Left lung (tissue), 4 donors: ENCODE measurements at regions not wholly inside any gene's neighbourhood (a gene's known extent, or its start where the extent isn't known, plus 50 kb on each side); places are given as distances from the start of the nearest gene placed in this dataset.

Experiments
- ATAC-seq: fragments of 200-7000 bp; cut with Tn5 transposase; one replicate; pipeline ENCODE4 v1.9.1; 2020; ENCODE audit warnings: moderate library complexity
- DNase-seq, 4 donors: peaks; one replicate each; pipeline ENCODE4 v3.0.0-alpha.2; 2013 to 2020
- H3K27ac ChIP-seq, 2 donors: fragments of 200-600 bp; sonication (generic) in 1 of 2; one replicate each; pipeline versions ENCODE4 v1.5.0 to v1.8.0; 2020 to 2021
- H3K27me3 ChIP-seq, 2 donors: fragments of 200-600 bp; sonication (generic) in 1 of 2; one replicate each; pipeline versions ENCODE4 v1.5.0 to v1.8.0; 2020 to 2021
- H3K36me3 ChIP-seq, 2 donors: fragments of 200-600 bp; sonication (generic) in 1 of 2; one replicate each; pipeline versions ENCODE4 v1.5.0 to v1.8.0; 2020 to 2021
- H3K4me1 ChIP-seq, 2 donors: fragments of 200-600 bp; one replicate each; pipeline ENCODE4 v1.8.0; 2021
- H3K4me3 ChIP-seq, 2 donors: fragments of 200-600 bp; sonication (generic) in 1 of 2; one replicate each; pipeline versions ENCODE4 v1.5.0 to v1.8.0; 2020 to 2021; ENCODE audit warnings: mild to moderate bottlenecking in 1 of 2
- H3K9me3 ChIP-seq, 2 donors: fragments of 200-600 bp; sonication (generic) in 1 of 2; one replicate each; pipeline versions ENCODE4 v1.5.0 to v1.8.0; 2020 to 2021
- intact Hi-C, 2 donors: fragments of 100-400 bp; cut with DNase I; formaldehyde crosslinking; loops; one replicate each; pipeline versions ENCODE4 v1.11.2 to v1.14.2; 2022
- TF ChIP-seq, protein P1 (sequence below), 2 donors: fragments of 200-600 bp; sonication (generic) in 1 of 2; IDR thresholded peaks; one replicate each; pipeline versions ENCODE4 v1.5.0 to v1.8.0; 2021; ENCODE audit warnings: antibody characterized with exemption in 2 of 2
- donor health status: DM: no; HTN: yes; CAD: no.
- donor health status: DM: no; HTN: no; CAD: no.

DNA sequence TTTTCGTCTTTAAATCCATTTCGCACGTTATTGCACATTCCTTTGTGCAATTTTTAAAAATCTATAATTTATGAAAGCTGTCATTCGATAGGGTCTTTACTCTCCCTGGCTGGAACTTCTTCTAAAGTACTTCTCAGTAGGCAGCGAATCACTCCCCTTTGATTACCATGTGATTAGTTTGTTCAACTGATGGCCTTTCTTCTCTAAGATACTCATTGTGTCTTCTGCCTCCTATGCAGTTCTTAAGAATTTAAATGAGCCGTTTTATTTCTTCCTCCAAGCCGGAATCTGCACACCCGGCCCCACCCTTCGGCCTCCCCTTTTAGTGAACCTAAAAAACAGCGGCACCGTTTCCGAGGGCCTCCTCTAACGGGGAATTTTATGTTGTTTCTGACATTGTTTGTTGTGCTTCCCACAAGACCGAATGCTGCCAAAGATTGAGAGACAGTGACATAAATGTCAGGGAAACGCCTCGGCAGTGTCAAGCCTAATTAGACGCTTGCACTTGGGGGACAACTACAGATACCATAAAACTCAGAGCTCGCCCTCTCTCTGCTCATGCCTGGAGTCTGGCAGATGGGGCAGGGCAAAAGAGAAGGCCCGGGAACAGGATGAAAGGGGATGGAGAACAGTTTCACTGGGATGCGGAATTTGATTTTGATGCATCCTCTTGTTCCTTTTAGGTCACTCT lies 255.3 kb downstream of the BCL11A start:
- intact Hi-C loops: no loop called here
- TF ChIP-seq, protein P1, sequence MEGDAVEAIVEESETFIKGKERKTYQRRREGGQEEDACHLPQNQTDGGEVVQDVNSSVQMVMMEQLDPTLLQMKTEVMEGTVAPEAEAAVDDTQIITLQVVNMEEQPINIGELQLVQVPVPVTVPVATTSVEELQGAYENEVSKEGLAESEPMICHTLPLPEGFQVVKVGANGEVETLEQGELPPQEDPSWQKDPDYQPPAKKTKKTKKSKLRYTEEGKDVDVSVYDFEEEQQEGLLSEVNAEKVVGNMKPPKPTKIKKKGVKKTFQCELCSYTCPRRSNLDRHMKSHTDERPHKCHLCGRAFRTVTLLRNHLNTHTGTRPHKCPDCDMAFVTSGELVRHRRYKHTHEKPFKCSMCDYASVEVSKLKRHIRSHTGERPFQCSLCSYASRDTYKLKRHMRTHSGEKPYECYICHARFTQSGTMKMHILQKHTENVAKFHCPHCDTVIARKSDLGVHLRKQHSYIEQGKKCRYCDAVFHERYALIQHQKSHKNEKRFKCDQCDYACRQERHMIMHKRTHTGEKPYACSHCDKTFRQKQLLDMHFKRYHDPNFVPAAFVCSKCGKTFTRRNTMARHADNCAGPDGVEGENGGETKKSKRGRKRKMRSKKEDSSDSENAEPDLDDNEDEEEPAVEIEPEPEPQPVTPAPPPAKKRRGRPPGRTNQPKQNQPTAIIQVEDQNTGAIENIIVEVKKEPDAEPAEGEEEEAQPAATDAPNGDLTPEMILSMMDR (IDR thresholded peaks at IDR 0.05): no peak
- Histone ChIP-seq H3K4me1 (no peaks in the 10 kb centered on the region), H3K36me3 (no peaks in the 10 kb centered on the region), H3K27ac (no peak overlapping the region), H3K9me3 (no peaks in the 10 kb centered on the region), H3K27me3 (no peaks in the 10 kb centered on the region), H3K4me3 (no peak overlapping the region)
- DNase-seq (no peak), ATAC-seq (no peak)

DNA sequence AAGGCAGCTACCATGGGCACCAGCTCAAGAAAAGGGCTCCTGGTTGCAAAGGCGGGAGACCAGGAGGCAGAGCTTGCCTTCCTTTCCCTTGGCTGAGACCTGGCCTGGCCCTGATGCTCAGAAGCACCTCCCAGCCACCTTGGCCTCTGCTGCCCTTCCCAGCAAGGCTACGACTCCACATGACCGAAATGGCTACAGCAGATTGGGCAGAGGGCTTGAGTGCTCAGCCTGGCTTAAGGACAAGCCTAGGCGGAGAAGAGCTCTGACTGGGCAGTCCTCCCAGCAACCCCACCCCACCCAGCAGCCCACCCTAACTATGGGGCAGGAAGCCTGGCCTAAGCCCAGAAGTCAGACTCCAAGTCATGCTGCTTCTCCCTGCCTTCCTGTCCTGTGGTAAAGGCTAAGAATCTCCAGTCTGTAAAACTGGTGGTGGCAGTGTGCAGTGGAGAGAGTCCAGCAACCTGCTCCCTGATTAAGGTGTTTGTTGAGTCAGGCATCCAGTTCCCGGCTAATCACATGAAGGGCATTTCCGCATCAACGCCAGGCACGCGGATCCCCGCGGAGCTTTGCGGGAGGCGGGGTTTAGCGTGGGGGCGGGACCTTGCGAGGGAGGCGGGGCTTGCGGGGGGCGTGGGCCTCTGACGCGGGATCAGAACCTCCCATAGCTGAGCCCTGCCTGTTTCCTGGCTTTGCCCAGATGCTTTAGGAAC lies 256.0 kb downstream of the BCL11A start:
- no peaks in the 10 kb centered on the region for H3K36me3 ChIP-seq
- no peak for ATAC-seq
- no peaks in the 10 kb centered on the region for H3K9me3 ChIP-seq
- TF ChIP-seq, protein P1 (IDR thresholded peaks at IDR 0.05): no peak
- H3K27ac ChIP-seq: no peak overlapping the region
- H3K27me3 ChIP-seq: no peaks in the 10 kb centered on the region
- intact Hi-C loops: no loop called here
- DNase-seq: no peak
- no peaks in the 10 kb centered on the region for H3K4me1 ChIP-seq
- H3K4me3 ChIP-seq: no peak overlapping the region

DNA sequence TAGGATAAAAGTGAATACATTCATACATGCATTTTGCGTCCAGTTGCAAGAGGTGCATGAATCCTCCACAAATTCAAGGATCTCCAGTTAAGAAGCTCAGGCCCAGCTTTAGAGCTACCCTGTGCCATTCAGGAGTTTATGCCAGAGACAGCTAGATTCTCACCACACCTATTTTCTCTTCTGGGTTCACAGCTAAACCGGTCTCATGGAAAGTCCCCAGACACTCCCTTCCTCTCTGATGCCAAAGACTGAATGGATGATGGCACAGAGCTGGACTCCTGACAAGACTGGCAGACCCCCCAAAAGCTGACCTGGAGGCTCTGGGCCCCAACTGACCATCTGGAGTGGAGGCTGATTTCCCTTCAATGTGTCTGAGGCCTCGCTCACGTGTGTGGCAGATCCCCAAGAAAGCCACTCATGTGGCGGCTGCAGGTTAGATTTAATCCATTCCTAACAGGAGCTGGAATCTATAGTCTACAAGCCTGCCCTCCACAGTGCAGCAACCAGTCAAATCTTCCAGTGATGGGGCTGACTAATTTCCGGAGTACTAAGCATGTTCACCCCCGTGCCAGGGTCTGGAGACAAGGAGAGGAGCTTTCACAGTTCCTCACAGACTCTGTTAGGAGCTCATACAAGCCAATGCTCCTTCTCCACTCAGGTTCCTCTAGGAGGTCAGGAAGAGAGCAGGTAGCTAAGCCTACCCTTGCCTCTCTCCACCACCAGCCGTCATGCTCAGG lies 257.1 kb downstream of the BCL11A start:
- no peaks in the 10 kb centered on the region for H3K4me1 ChIP-seq
- H3K4me3 ChIP-seq: no peak overlapping the region
- TF ChIP-seq, protein P1 (IDR thresholded peaks at IDR 0.05): no peak
- DNase-seq (no peak), ATAC-seq (no peak)
- H3K27me3 ChIP-seq: no peaks in the 10 kb centered on the region
- H3K9me3 ChIP-seq: no peaks in the 10 kb centered on the region
- H3K36me3 ChIP-seq: no peaks in the 10 kb centered on the region
- intact Hi-C loops: no loop called here
- no peak overlapping the region for H3K27ac ChIP-seq

DNA sequence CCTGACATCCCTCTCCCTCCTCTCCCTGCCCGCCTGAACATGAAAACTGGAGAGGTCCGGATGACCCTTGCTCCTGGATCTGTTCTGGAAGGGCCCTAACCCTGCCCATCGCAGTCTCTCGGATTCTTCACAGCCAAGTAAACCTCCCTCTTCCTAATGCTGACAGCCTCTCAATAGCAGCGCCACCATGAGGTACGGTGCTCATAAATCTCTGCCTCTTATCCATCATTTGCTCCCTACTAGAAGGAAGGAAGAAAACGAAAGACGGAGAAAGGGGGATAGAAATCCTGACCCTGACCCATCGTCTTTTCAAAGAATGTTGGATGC lies 257.9 kb downstream of the BCL11A start:
- Histone ChIP-seq H3K27ac (no peak overlapping the region), H3K4me3 (no peak overlapping the region), H3K9me3 (no peaks in the 10 kb centered on the region), H3K27me3 (no peaks in the 10 kb centered on the region), H3K36me3 (no peaks in the 10 kb centered on the region), H3K4me1 (no peaks in the 10 kb centered on the region)
- ATAC-seq: no peak
- TF ChIP-seq, protein P1 (IDR thresholded peaks at IDR 0.05): no peak
- DNase-seq: no peak
- intact Hi-C loops: no loop called here
